ENCODE measurements at regions not wholly inside any gene's neighbourhood (a gene's known extent, or its start where the extent isn't known, plus 50 kb on each side); places are given as distances from the start of the nearest gene placed in this dataset.

GRCh38 chr9:23621924-23622323 lies 204.1 kb downstream of the ELAVL2 start:
- no peak overlapping the region for H3K27ac Mint-ChIP-seq (ENCODE audit: unreplicated experiment)
- no peaks in the 10 kb centered on the region for H3K4me1 Mint-ChIP-seq (ENCODE audit: unreplicated experiment)
- TF ChIP-seq CTCF (IDR thresholded peaks at IDR 0.05) = no peak
- H3K27me3 Mint-ChIP-seq (ENCODE audit: unreplicated experiment) = no peaks in the 10 kb centered on the region
- no peaks in the 10 kb centered on the region for H3K36me3 Mint-ChIP-seq (ENCODE audit: unreplicated experiment)
- no peak overlapping the region for H3K4me3 Mint-ChIP-seq (ENCODE audit: unreplicated experiment)
- DNase-seq (ENCODE audit: extremely low spot score, unreplicated experiment) = no peak
- H3K9me3 Mint-ChIP-seq (ENCODE audit: unreplicated experiment) = peaks cover 8% of the 10 kb centered on the region

- Mint-ChIP-seq H3K4me1 (ENCODE audit: unreplicated experiment) (no peaks in the 10 kb centered on the region), H3K36me3 (ENCODE audit: unreplicated experiment) (no peaks in the 10 kb centered on the region), H3K9me3 (ENCODE audit: unreplicated experiment) (peaks cover 8% of the 10 kb centered on the region), H3K4me3 (ENCODE audit: unreplicated experiment) (no peak overlapping the region), H3K27me3 (ENCODE audit: unreplicated experiment) (no peaks in the 10 kb centered on the region), H3K27ac (ENCODE audit: unreplicated experiment) (no peak overlapping the region)
- no peak for TF ChIP-seq CTCF (IDR thresholded peaks at IDR 0.05)
- DNase-seq (ENCODE audit: extremely low spot score, unreplicated experiment) = no peak
Measured at GRCh38 chr9:23622396-23622795, 203.6 kb downstream of the ELAVL2 start.

GRCh38 chr9:23630488-23630887 lies 195.6 kb downstream of the ELAVL2 start:
- no peak for TF ChIP-seq CTCF (IDR thresholded peaks at IDR 0.05)
- peaks cover 18% of the 10 kb centered on the region for H3K9me3 Mint-ChIP-seq (ENCODE audit: unreplicated experiment)

GRCh38 chr9:23635276-23635675 lies 190.8 kb downstream of the ELAVL2 start:
- TF ChIP-seq CTCF (IDR thresholded peaks at IDR 0.05) = no peak
- no peaks in the 10 kb centered on the region for H3K36me3 Mint-ChIP-seq (ENCODE audit: unreplicated experiment)
- H3K4me3 Mint-ChIP-seq (ENCODE audit: unreplicated experiment) = no peak overlapping the region
- no peaks in the 10 kb centered on the region for H3K27me3 Mint-ChIP-seq (ENCODE audit: unreplicated experiment)
- peaks cover 14% of the 10 kb centered on the region for H3K9me3 Mint-ChIP-seq (ENCODE audit: unreplicated experiment)
- H3K4me1 Mint-ChIP-seq (ENCODE audit: unreplicated experiment) = no peaks in the 10 kb centered on the region
- H3K27ac Mint-ChIP-seq (ENCODE audit: unreplicated experiment) = no peak overlapping the region
- no peak for DNase-seq (ENCODE audit: extremely low spot score, unreplicated experiment)

More at GRCh38 chr9:23630488-23630887, 195.6 kb downstream of the ELAVL2 start:
- no peaks in the 10 kb centered on the region for H3K36me3 Mint-ChIP-seq (ENCODE audit: unreplicated experiment)
- no peaks in the 10 kb centered on the region for H3K4me1 Mint-ChIP-seq (ENCODE audit: unreplicated experiment)
- H3K27me3 Mint-ChIP-seq (ENCODE audit: unreplicated experiment) = no peaks in the 10 kb centered on the region
- no peak overlapping the region for H3K27ac Mint-ChIP-seq (ENCODE audit: unreplicated experiment)
- no peak overlapping the region for H3K4me3 Mint-ChIP-seq (ENCODE audit: unreplicated experiment)
- no peak for DNase-seq (ENCODE audit: extremely low spot score, unreplicated experiment)

- TF ChIP-seq CTCF (IDR thresholded peaks at IDR 0.05) = no peak
- DNase-seq (ENCODE audit: extremely low spot score, unreplicated experiment) = no peak
- Mint-ChIP-seq H3K36me3 (ENCODE audit: unreplicated experiment) (no peaks in the 10 kb centered on the region), H3K27ac (ENCODE audit: unreplicated experiment) (no peak overlapping the region), H3K9me3 (ENCODE audit: unreplicated experiment) (peaks cover 8% of the 10 kb centered on the region), H3K4me1 (ENCODE audit: unreplicated experiment) (no peaks in the 10 kb centered on the region), H3K27me3 (ENCODE audit: unreplicated experiment) (no peaks in the 10 kb centered on the region), H3K4me3 (ENCODE audit: unreplicated experiment) (no peak overlapping the region)
Measured at GRCh38 chr9:23636199-23636598, 189.8 kb downstream of the ELAVL2 start.

Measured in osteocyte (in vitro differentiated cells).